Kidney (tissue), 13 donors: ENCODE measurements at regions not wholly inside any gene's neighbourhood (a gene's known extent, or its start where the extent isn't known, plus 50 kb on each side); places are given as distances from the start of the nearest gene placed in this dataset.

ENCODE experiments used
- DNase-seq, 5 donors: peaks; one replicate each; pipeline ENCODE4 v3.0.0-alpha.2; 2013 to 2020
- FAIRE-seq: peaks from 2 replicates; lab custom pipeline; 2012; peaks lifted over from hg19 to GRCh38; lab: Jason Lieb, UNC
- H3K27ac ChIP-seq, 2 donors: one replicate each; pipeline ENCODE4 v1.7.0; 2013; ENCODE audit warnings: low read depth in 2 of 2, low read length in 2 of 2, inconsistent platforms in 1 of 2
- H3K27me3 ChIP-seq: one replicate; pipeline ENCODE4 v1.7.1; 2013; ENCODE audit warnings: low read length, inconsistent platforms; ENCODE audit not compliant: control insufficient read depth, insufficient read depth
- H3K36me3 ChIP-seq, 3 donors: one replicate each; pipeline versions ENCODE4 v1.7.0 to v1.7.1; 2013; ENCODE audit warnings: low read length in 3 of 3, control low read depth in 1 of 3, inconsistent platforms in 1 of 3; ENCODE audit not compliant: insufficient read depth in 3 of 3, control insufficient read depth in 2 of 3
- H3K4me1 ChIP-seq, 3 donors: one replicate each; pipeline versions ENCODE4 v1.7.0 to v1.7.1; 2013; ENCODE audit warnings: low read length in 3 of 3, inconsistent platforms in 1 of 3, low read depth in 1 of 3; ENCODE audit not compliant: control insufficient read depth in 2 of 3, insufficient read depth in 2 of 3
- H3K4me3 ChIP-seq, 3 donors: one replicate each; pipeline versions ENCODE4 v1.7.0 to v1.8.1; 2013; ENCODE audit warnings: low read length in 3 of 3, control low read depth in 1 of 3, inconsistent platforms in 1 of 3
- H3K9ac ChIP-seq, 3 donors: one replicate each; pipeline versions ENCODE4 v1.7.0 to v1.7.1; 2013; ENCODE audit warnings: low read length in 3 of 3, control low read depth in 1 of 3, inconsistent platforms in 1 of 3
- H3K9me3 ChIP-seq, 3 donors: one replicate each; pipeline versions ENCODE4 v1.7.0 to v1.7.1; 2013; ENCODE audit warnings: low read length in 3 of 3, control low read depth in 1 of 3, inconsistent platforms in 1 of 3; ENCODE audit not compliant: control insufficient read depth in 2 of 3, insufficient read depth in 1 of 3
- intact Hi-C: fragments of 100-400 bp; cut with DNase I; formaldehyde crosslinking; loops from one replicate; pipeline ENCODE4 v1.11.1; 2022
- TF ChIP-seq, protein P1 (sequence below): IDR thresholded peaks from 3 replicates; pipeline ENCODE4 v1.5.1; 2012; ENCODE audit warnings: mild to moderate bottlenecking, moderate library complexity, borderline replicate concordance; ENCODE audit not compliant: insufficient read depth; ENCODE audit errors: extremely low read depth
- donor health status: control.
- donor health status: control.
- donor health status: control.
- donor health status: control.
- donor health status: control.
- donor health status: DM: yes; HTN: yes; CAD: no.
- donor health status: Normal renal cell carcinoma (clear cell type).

DNA sequence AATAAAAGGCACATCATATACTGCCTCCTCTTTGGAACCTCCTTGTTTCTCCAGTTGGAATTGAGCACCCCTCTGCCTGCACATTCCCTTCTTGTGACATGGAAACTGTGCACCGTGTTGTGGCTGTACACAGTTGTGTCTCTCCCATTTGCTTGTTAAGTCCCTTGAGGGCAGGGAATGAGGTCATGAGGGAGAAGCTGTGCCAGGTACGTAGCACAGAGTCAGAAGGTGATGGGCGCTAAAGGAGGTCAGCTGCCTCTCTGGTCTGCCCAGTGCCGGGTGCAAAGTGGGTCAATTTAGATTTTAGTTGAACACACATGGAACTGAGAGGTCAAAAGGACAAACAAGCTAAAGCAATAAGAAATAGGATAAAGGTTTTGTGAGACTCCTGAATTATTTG is 124.4 kb downstream of the FAM43A start:
- TF ChIP-seq, protein P1, sequence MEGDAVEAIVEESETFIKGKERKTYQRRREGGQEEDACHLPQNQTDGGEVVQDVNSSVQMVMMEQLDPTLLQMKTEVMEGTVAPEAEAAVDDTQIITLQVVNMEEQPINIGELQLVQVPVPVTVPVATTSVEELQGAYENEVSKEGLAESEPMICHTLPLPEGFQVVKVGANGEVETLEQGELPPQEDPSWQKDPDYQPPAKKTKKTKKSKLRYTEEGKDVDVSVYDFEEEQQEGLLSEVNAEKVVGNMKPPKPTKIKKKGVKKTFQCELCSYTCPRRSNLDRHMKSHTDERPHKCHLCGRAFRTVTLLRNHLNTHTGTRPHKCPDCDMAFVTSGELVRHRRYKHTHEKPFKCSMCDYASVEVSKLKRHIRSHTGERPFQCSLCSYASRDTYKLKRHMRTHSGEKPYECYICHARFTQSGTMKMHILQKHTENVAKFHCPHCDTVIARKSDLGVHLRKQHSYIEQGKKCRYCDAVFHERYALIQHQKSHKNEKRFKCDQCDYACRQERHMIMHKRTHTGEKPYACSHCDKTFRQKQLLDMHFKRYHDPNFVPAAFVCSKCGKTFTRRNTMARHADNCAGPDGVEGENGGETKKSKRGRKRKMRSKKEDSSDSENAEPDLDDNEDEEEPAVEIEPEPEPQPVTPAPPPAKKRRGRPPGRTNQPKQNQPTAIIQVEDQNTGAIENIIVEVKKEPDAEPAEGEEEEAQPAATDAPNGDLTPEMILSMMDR = no peak
- DNase-seq (no peak), FAIRE-seq (no peak)
- intact Hi-C loops = no loop called here
- no peaks in the 10 kb centered on the region for H3K27me3 ChIP-seq
- no peaks in the 10 kb centered on the region for H3K4me1 ChIP-seq
- no peaks in the 10 kb centered on the region for H3K9me3 ChIP-seq
- no peaks in the 10 kb centered on the region for H3K36me3 ChIP-seq
- no peak overlapping the region for H3K9ac ChIP-seq
- no peak overlapping the region for H3K27ac ChIP-seq
- H3K4me3 ChIP-seq = no peak overlapping the region

DNA sequence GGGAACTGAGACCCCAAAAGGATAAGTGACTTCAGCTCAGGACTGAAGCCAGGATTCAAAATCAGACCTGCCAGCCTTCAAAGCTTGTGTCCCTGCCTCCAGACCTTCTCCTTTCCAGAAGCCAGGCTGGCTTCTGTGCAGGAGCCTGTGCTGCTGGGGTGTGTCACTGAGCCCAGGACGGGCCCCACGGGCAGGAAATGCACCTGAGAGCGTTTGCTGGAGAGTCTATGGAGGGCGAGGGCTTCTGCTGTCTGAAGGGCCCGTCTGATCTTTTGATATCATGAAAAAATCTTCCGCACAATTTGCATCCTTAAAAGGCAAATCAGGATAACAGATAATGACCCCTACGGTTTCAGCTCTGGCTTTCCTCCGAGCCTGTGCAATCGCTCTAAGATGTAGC is 125.4 kb downstream of the FAM43A start:
- H3K9me3 ChIP-seq = no peaks in the 10 kb centered on the region
- H3K27ac ChIP-seq = no peak overlapping the region
- DNase-seq (no peak), FAIRE-seq (no peak)
- H3K27me3 ChIP-seq = no peaks in the 10 kb centered on the region
- TF ChIP-seq, protein P1 = no peak
- no peaks in the 10 kb centered on the region for H3K36me3 ChIP-seq
- H3K4me3 ChIP-seq = no peak overlapping the region
- intact Hi-C loops = no loop called here
- no peak overlapping the region for H3K9ac ChIP-seq
- no peaks in the 10 kb centered on the region for H3K4me1 ChIP-seq

DNA sequence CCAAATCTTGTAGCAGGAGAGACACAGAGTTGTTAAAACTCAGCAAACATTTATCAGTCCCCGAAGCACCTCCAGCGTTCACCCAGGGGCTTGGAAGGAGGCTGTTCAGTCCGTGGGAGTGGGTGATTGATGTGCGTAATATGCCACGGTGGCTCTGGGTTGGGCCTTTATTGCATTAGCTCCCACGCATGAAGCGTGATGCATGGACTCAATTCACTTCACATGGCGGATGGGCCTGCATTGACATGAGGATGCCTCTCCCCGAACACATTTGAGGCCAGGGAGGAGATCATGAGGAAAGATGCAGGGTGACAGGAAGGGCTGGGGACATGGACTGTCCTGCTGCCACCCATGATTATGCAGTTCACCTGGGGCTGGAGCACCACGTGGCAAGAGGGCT is 126.5 kb downstream of the FAM43A start:
- FAIRE-seq (no peak), DNase-seq (peak in 4 of 5 donors; percentile 48 to 61 (median 57))
- Histone ChIP-seq H3K36me3 (no peaks in the 10 kb centered on the region), H3K4me3 (no peak overlapping the region), H3K27me3 (no peaks in the 10 kb centered on the region), H3K27ac (no peak overlapping the region), H3K4me1 (no peaks in the 10 kb centered on the region), H3K9me3 (no peaks in the 10 kb centered on the region), H3K9ac (no peak overlapping the region)
- TF ChIP-seq, protein P1 = no peak
- intact Hi-C loops = no loop called here

DNA sequence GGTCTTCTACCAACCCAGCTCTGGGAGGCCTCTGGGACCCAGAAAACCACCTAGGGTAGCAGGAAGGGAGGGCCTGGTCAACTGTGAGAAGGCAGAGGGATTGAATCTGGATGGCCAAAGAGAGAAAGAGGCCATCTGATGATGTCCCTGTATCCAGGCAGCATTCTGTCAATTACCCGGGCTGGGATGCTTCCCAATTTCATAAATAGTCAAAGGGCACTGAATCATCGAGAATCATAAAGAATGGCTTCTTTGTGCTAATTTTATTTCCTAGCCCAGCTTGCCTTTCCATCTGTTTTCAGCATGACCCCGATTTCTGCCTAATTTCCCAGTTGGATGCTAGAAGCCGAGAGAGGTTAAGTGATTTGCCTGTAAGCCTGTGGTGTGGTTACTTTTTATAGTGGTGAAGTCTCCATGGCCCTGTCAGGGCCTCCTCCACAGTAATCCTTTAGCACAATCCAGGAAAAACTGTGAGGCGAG is 129.2 kb downstream of the FAM43A start:
- no peak overlapping the region for H3K4me3 ChIP-seq
- no peaks in the 10 kb centered on the region for H3K36me3 ChIP-seq
- FAIRE-seq (no peak), DNase-seq (peak in 1 of 5 donors; percentile 16)
- no peaks in the 10 kb centered on the region for H3K9me3 ChIP-seq
- no peaks in the 10 kb centered on the region for H3K27me3 ChIP-seq
- H3K9ac ChIP-seq = no peak overlapping the region
- intact Hi-C loops = no loop called here
- no peaks in the 10 kb centered on the region for H3K4me1 ChIP-seq
- no peak overlapping the region for H3K27ac ChIP-seq
- TF ChIP-seq, protein P1 = no peak
